ENCODE measurements at regions not wholly inside any gene's neighbourhood (a gene's known extent, or its start where the extent isn't known, plus 50 kb on each side); places are given as distances from the start of the nearest gene placed in this dataset.

DNA sequence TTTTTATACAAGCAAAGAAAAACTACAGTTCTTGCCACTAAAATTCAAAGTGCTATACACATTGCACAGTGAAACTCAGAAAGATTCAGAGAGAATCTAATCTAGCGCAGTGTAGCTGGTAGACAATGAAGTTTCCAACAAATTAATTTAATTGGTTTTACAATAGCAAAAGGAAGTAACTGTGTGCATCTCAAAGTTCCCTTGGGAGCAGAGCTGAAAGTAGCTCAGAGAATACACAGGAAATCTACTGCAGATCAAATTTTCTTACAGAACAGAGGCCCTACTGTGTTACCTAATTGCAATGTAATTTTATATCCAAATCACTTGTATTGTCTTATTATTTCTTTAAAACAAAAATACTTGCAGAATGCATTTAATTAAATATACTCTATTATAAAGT is 1396.2 kb upstream of the TENM4 start:
- no peaks in the 10 kb centered on the region for H3K9me3 ChIP-seq (ENCODE audit: control insufficient read depth, insufficient read depth, low read depth, low read length)
- H3K4me1 ChIP-seq (ENCODE audit: control insufficient read depth, insufficient read depth, low read length) = no peaks in the 10 kb centered on the region
- no peak for TF ChIP-seq TCF7L2 (IDR thresholded peaks at IDR 0.05; ENCODE audit: low read depth, low read length)
- TF ChIP-seq, protein P1, sequence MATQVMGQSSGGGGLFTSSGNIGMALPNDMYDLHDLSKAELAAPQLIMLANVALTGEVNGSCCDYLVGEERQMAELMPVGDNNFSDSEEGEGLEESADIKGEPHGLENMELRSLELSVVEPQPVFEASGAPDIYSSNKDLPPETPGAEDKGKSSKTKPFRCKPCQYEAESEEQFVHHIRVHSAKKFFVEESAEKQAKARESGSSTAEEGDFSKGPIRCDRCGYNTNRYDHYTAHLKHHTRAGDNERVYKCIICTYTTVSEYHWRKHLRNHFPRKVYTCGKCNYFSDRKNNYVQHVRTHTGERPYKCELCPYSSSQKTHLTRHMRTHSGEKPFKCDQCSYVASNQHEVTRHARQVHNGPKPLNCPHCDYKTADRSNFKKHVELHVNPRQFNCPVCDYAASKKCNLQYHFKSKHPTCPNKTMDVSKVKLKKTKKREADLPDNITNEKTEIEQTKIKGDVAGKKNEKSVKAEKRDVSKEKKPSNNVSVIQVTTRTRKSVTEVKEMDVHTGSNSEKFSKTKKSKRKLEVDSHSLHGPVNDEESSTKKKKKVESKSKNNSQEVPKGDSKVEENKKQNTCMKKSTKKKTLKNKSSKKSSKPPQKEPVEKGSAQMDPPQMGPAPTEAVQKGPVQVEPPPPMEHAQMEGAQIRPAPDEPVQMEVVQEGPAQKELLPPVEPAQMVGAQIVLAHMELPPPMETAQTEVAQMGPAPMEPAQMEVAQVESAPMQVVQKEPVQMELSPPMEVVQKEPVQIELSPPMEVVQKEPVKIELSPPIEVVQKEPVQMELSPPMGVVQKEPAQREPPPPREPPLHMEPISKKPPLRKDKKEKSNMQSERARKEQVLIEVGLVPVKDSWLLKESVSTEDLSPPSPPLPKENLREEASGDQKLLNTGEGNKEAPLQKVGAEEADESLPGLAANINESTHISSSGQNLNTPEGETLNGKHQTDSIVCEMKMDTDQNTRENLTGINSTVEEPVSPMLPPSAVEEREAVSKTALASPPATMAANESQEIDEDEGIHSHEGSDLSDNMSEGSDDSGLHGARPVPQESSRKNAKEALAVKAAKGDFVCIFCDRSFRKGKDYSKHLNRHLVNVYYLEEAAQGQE (IDR thresholded peaks at IDR 0.05; ENCODE audit: insufficient read depth in 1 of 2, low read depth in 2 of 2, low read length in 1 of 2) = no peak
- TF ChIP-seq, protein P2, sequence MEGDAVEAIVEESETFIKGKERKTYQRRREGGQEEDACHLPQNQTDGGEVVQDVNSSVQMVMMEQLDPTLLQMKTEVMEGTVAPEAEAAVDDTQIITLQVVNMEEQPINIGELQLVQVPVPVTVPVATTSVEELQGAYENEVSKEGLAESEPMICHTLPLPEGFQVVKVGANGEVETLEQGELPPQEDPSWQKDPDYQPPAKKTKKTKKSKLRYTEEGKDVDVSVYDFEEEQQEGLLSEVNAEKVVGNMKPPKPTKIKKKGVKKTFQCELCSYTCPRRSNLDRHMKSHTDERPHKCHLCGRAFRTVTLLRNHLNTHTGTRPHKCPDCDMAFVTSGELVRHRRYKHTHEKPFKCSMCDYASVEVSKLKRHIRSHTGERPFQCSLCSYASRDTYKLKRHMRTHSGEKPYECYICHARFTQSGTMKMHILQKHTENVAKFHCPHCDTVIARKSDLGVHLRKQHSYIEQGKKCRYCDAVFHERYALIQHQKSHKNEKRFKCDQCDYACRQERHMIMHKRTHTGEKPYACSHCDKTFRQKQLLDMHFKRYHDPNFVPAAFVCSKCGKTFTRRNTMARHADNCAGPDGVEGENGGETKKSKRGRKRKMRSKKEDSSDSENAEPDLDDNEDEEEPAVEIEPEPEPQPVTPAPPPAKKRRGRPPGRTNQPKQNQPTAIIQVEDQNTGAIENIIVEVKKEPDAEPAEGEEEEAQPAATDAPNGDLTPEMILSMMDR (IDR thresholded peaks at IDR 0.05) = no peak
- no peak for TF ChIP-seq SIN3A (IDR thresholded peaks at IDR 0.05; ENCODE audit: borderline replicate concordance, insufficient read depth, low read depth, low read length)
- TF ChIP-seq POLR2AphosphoS5 (IDR thresholded peaks at IDR 0.05; ENCODE audit: low read depth, low read length) = no peak
- H3K36me3 ChIP-seq (ENCODE audit: control insufficient read depth, insufficient read depth, low read length) = no peaks in the 10 kb centered on the region
- H3K27ac ChIP-seq (ENCODE audit: low read length) = no peak overlapping the region
- intact Hi-C loops (cut with micrococcal nuclease; ENCODE audit: unreplicated experiment) = no loop called here
- no TSS peak for BruUV-seq (replicated peaks)
- no peak overlapping the region for H3K4me3 ChIP-seq (ENCODE audit: low read depth in 2 of 2, low read length in 2 of 2)
- ATAC-seq = no peak
- POLR2A ChIA-PET = interaction anchor here (0.6 kb wide), 1 partner anchor 13 kb away, joined by 3 read pairs; no protein-coding TSS in a partner anchor
- DNase-seq (ENCODE audit: low read depth, low spot score) = no peak
- CTCF ChIA-PET = no interaction called here
- H3K27me3 ChIP-seq (ENCODE audit: control insufficient read depth, insufficient read depth, low read length) = no peaks in the 10 kb centered on the region
- in situ Hi-C loops (cut with HindIII; ENCODE audit: low pct_unique_long_range_greater_than_20kb, low sequenced_read_pairs) = no loop called here

DNA sequence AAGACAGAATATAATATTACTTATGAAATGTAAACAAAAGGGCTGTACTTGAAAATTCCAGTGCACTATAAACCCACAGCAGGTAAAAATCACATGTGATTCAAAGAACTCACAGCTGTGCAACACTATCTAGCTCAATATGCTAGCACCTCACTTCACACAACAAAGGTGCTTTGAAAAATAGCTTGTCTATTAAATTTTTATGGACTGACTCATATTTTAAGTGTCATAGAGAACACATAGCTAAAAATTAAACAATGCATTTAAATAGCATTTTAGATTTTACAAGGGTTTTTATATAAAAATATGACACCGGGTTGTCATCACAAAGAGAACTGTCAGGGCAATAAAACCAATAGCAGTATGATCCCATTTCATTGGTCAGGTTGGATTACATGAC is 1390.5 kb upstream of the TENM4 start:
- no peak for DNase-seq (ENCODE audit: low read depth, low spot score)
- in situ Hi-C loops (cut with HindIII; ENCODE audit: low pct_unique_long_range_greater_than_20kb, low sequenced_read_pairs) = no loop called here
- POLR2A ChIA-PET = no interaction called here

More for the DNA sequence above, 1390.5 kb upstream of the TENM4 start:
- H3K4me3 ChIP-seq (ENCODE audit: low read depth in 2 of 2, low read length in 2 of 2) = no peak overlapping the region
- ATAC-seq = no peak; the same call in 1 of the 2 replicates
- no TSS peak for BruUV-seq (replicated peaks)
- H3K27ac ChIP-seq (ENCODE audit: low read length) = 0 out of 2 replicates have a peak overlapping the region, but pooled peaks have one; percentile 37
- no peaks in the 10 kb centered on the region for H3K4me1 ChIP-seq (ENCODE audit: control insufficient read depth, insufficient read depth, low read length)
- no peaks in the 10 kb centered on the region for H3K9me3 ChIP-seq (ENCODE audit: control insufficient read depth, insufficient read depth, low read depth, low read length)
- no peaks in the 10 kb centered on the region for H3K36me3 ChIP-seq (ENCODE audit: control insufficient read depth, insufficient read depth, low read length)
- intact Hi-C loops (cut with micrococcal nuclease; ENCODE audit: unreplicated experiment) = no loop called here
- H3K27me3 ChIP-seq (ENCODE audit: control insufficient read depth, insufficient read depth, low read length) = no peaks in the 10 kb centered on the region
- CTCF ChIA-PET = no interaction called here
- TF ChIP-seq TCF7L2 (IDR thresholded peaks at IDR 0.05; ENCODE audit: low read depth, low read length) = peak; percentile 86
- TF ChIP-seq, protein P2 (IDR thresholded peaks at IDR 0.05) = no peak

All from Panc1 (cell line).